ENCODE measurements at regions not wholly inside any gene's neighbourhood (a gene's known extent, or its start where the extent isn't known, plus 50 kb on each side); places are given as distances from the start of the nearest gene placed in this dataset.
"Not testable (repeated sequence)": the region's sequence is repeated elsewhere in the genome, so short reads cannot be mapped to it uniquely, and the experiment has no call there.

GRCh38 chr6:137623293-137623692 lies 129.1 kb upstream of the OLIG3 start:
- no peak for DNase-seq (ENCODE audit: low read depth in 2 of 2)

GRCh38 chr6:137625100-137625661 lies 131.0 kb upstream of the OLIG3 start:
- DNase-seq (ENCODE audit: low read depth in 2 of 2): no peak

GRCh38 chr6:137625808-137626207 lies 131.6 kb upstream of the OLIG3 start:
- DNase-seq (ENCODE audit: low read depth in 2 of 2): no peak

GRCh38 chr6:137630666-137631065 lies 136.5 kb upstream of the OLIG3 start:
- DNase-seq (ENCODE audit: low read depth in 2 of 2): no peak

- no peak for DNase-seq (ENCODE audit: low read depth in 2 of 2)
Measured at GRCh38 chr6:137631323-137631722, 137.1 kb upstream of the OLIG3 start.

- DNase-seq (ENCODE audit: low read depth in 2 of 2): not testable (repeated sequence)
Measured at GRCh38 chr6:137634177-137634576, 140.0 kb upstream of the OLIG3 start.

- no peak for DNase-seq (ENCODE audit: low read depth in 2 of 2)
Measured at GRCh38 chr6:137637121-137637520, 142.9 kb upstream of the OLIG3 start.

GRCh38 chr6:137638926-137639706 lies 144.9 kb upstream of the OLIG3 start:
- DNase-seq (ENCODE audit: low read depth in 2 of 2): no peak

GRCh38 chr6:137640086-137640485 lies 145.9 kb upstream of the OLIG3 start:
- DNase-seq (ENCODE audit: low read depth in 2 of 2): no peak

- DNase-seq (ENCODE audit: low read depth in 2 of 2): peak; percentile 22 to 44
Measured at GRCh38 chr6:137641474-137642077, 147.4 kb upstream of the OLIG3 start.

GRCh38 chr6:137643210-137643609 lies 149.0 kb upstream of the OLIG3 start:
- not testable (repeated sequence) for DNase-seq (ENCODE audit: low read depth in 2 of 2)

- DNase-seq (ENCODE audit: low read depth in 2 of 2): not testable (repeated sequence)
Measured at GRCh38 chr6:137643644-137644043, 149.4 kb upstream of the OLIG3 start.

- no peak for DNase-seq (ENCODE audit: low read depth in 2 of 2)
Measured at GRCh38 chr6:137645850-137646249, 151.7 kb upstream of the OLIG3 start.

GRCh38 chr6:137646484-137646883 lies 152.3 kb upstream of the OLIG3 start:
- no peak for DNase-seq (ENCODE audit: low read depth in 2 of 2)

- no peak for DNase-seq (ENCODE audit: low read depth in 2 of 2)
Measured at GRCh38 chr6:137647762-137648447, 153.7 kb upstream of the OLIG3 start.

GRCh38 chr6:137650720-137651119 lies 156.5 kb upstream of the OLIG3 start:
- DNase-seq (ENCODE audit: low read depth in 2 of 2): no peak

GRCh38 chr6:137651178-137651577 lies 157.0 kb upstream of the OLIG3 start:
- no peak for DNase-seq (ENCODE audit: low read depth in 2 of 2)

GRCh38 chr6:137651591-137652335 lies 157.6 kb upstream of the OLIG3 start:
- no peak for DNase-seq (ENCODE audit: low read depth in 2 of 2)

- DNase-seq (ENCODE audit: low read depth in 2 of 2): no peak
Measured at GRCh38 chr6:137652961-137653705, 158.9 kb upstream of the OLIG3 start.

GRCh38 chr6:137653706-137654059 lies 159.5 kb upstream of the OLIG3 start:
- no peak for DNase-seq (ENCODE audit: low read depth in 2 of 2)

GRCh38 chr6:137654365-137654981 lies 160.3 kb upstream of the OLIG3 start:
- no peak for DNase-seq (ENCODE audit: low read depth in 2 of 2)

Data from activated CD8-positive, alpha-beta memory T cell treated with anti-CD3 and anti-CD28 coated beads for 4 hours (primary cell).